RWPE2 (cell line): ENCODE measurements at regions not wholly inside any gene's neighbourhood (a gene's known extent, or its start where the extent isn't known, plus 50 kb on each side); places are given as distances from the start of the nearest gene placed in this dataset.

Source experiments
- ATAC-seq: fragments of 200-7000 bp; cut with Tn5 transposase; 3 replicates; pipeline ENCODE4 v1.9.1; 2021; ENCODE audit warnings: low read depth
- DNase-seq: peaks from one replicate; pipeline ENCODE4 v3.0.0-alpha.2; 2020; ENCODE audit warnings: low spot score
- H3K27ac ChIP-seq: fragments of 450-650 bp; 2 replicates; pipeline ENCODE4 v1.5.1; 2017; ENCODE audit warnings: mild to moderate bottlenecking; ENCODE audit not compliant: poor library complexity, severe bottlenecking
- H3K27me3 ChIP-seq: fragments of 250-450 bp; sonication (Bioruptor Pico); 2 replicates; pipeline ENCODE4 v1.5.1; 2021; ENCODE audit warnings: mild to moderate bottlenecking, moderate library complexity; ENCODE audit not compliant: insufficient read depth, poor library complexity, severe bottlenecking
- H3K36me3 ChIP-seq: fragments of 250-450 bp; sonication (Bioruptor Pico); 2 replicates; pipeline ENCODE4 v1.5.1; 2020; ENCODE audit warnings: low read depth, mild to moderate bottlenecking, moderate library complexity
- H3K4me1 ChIP-seq: fragments of 250-450 bp; sonication (Bioruptor Pico); 2 replicates; pipeline ENCODE4 v1.5.1; 2021; ENCODE audit warnings: mild to moderate bottlenecking, moderate library complexity; ENCODE audit not compliant: insufficient read depth, poor library complexity, severe bottlenecking
- H3K4me3 ChIP-seq: fragments of 250-450 bp; sonication (Bioruptor Pico); 2 replicates; pipeline ENCODE4 v1.5.1; 2021; ENCODE audit warnings: mild to moderate bottlenecking, moderate library complexity; ENCODE audit not compliant: severe bottlenecking
- H3K9me3 ChIP-seq: fragments of 250-450 bp; sonication (Bioruptor Pico); 2 replicates; pipeline ENCODE4 v1.5.1; 2021; ENCODE audit warnings: mild to moderate bottlenecking, moderate library complexity; ENCODE audit not compliant: severe bottlenecking
- CTCF ChIP-seq: fragments of 450-650 bp; IDR thresholded peaks from one replicate; pipeline ENCODE4 v1.5.1; 2017; ENCODE audit warnings: mild to moderate bottlenecking, moderate library complexity; ENCODE audit not compliant: poor library complexity, severe bottlenecking

GRCh38 chr17:72588561-72588960, 467.7 kb downstream of the SOX9 start:
- DNase-seq (peak; percentile 6), ATAC-seq (no peak)
- TF ChIP-seq CTCF = no peak
- no peaks in the 10 kb centered on the region for H3K9me3 ChIP-seq
- H3K4me3 ChIP-seq = peak overlapping the region; percentile 94
- peaks cover 40% of the 10 kb centered on the region for H3K4me1 ChIP-seq
- peak overlapping the region; percentile 96 for H3K27ac ChIP-seq
- H3K27me3 ChIP-seq = no peaks in the 10 kb centered on the region
- H3K36me3 ChIP-seq = peaks cover 30% of the 10 kb centered on the region

- DNase-seq (peak; percentile 99), ATAC-seq (peak; percentile 72)
- no peak for TF ChIP-seq CTCF
- Histone ChIP-seq H3K27ac (peak overlapping the region; percentile 96), H3K9me3 (no peaks in the 10 kb centered on the region), H3K27me3 (no peaks in the 10 kb centered on the region), H3K4me3 (peak overlapping the region; percentile 94), H3K36me3 (peaks cover 30% of the 10 kb centered on the region), H3K4me1 (peaks cover 40% of the 10 kb centered on the region)
Measured at GRCh38 chr17:72588961-72589360, 468.1 kb downstream of the SOX9 start.

- peak overlapping the region; percentile 96 for H3K27ac ChIP-seq
- peaks cover 22% of the 10 kb centered on the region for H3K36me3 ChIP-seq
- peak; percentile 22 for DNase-seq
- no peaks in the 10 kb centered on the region for H3K9me3 ChIP-seq
- no peak for TF ChIP-seq CTCF
- H3K27me3 ChIP-seq = no peaks in the 10 kb centered on the region
- no peak for ATAC-seq
- peaks cover 40% of the 10 kb centered on the region for H3K4me1 ChIP-seq
- peak overlapping the region; percentile 94 for H3K4me3 ChIP-seq
Measured at GRCh38 chr17:72590382-72590781, 469.6 kb downstream of the SOX9 start.

- DNase-seq = peak; percentile 38
- peak overlapping the region; percentile 94 for H3K4me3 ChIP-seq
- H3K9me3 ChIP-seq = no peaks in the 10 kb centered on the region
- H3K27ac ChIP-seq = peak overlapping the region; percentile 96
- peaks cover 17% of the 10 kb centered on the region for H3K36me3 ChIP-seq
- peaks cover 35% of the 10 kb centered on the region for H3K4me1 ChIP-seq
- no peak for TF ChIP-seq CTCF
- H3K27me3 ChIP-seq = no peaks in the 10 kb centered on the region
- no peak for ATAC-seq
Measured at GRCh38 chr17:72590882-72591281, 470.1 kb downstream of the SOX9 start.

GRCh38 chr17:72591289-72592241, 470.7 kb downstream of the SOX9 start:
- H3K4me1 ChIP-seq = peaks cover 31% of the 10 kb centered on the region
- H3K4me3 ChIP-seq = peak overlapping the region; percentile 94
- peak; percentile 6; the same call in 2 of the 3 replicates for ATAC-seq
- H3K9me3 ChIP-seq = no peaks in the 10 kb centered on the region
- no peaks in the 10 kb centered on the region for H3K27me3 ChIP-seq
- peaks cover 13% of the 10 kb centered on the region for H3K36me3 ChIP-seq
- TF ChIP-seq CTCF = no peak
- peak; percentile 73 for DNase-seq
- H3K27ac ChIP-seq = peak overlapping the region; percentile 96
